Keratinocyte (primary cell): ENCODE measurements at regions not wholly inside any gene's neighbourhood (a gene's known extent, or its start where the extent isn't known, plus 50 kb on each side); places are given as distances from the start of the nearest gene placed in this dataset.

ENCODE experiments used
- DNase-seq: peaks from one replicate; pipeline ENCODE4 v3.0.0-alpha.2; 2011; ENCODE audit warnings: low read depth, missing footprints, low spot score
- FAIRE-seq: peaks from 2 replicates; lab custom pipeline; 2011; peaks lifted over from hg19 to GRCh38; lab: Jason Lieb, UNC
- H2AFZ ChIP-seq: 2 replicates; pipeline ENCODE4 v1.6.0; 2012; ENCODE audit warnings: low read length, control low read depth, inconsistent platforms; ENCODE audit not compliant: control insufficient read depth
- H3K27ac ChIP-seq: 2 replicates; pipeline ENCODE4 v1.5.1; 2011; ENCODE audit warnings: low read length; ENCODE audit not compliant: control insufficient read depth, insufficient read depth
- H3K27me3 ChIP-seq: 3 replicates; pipeline ENCODE4 v1.6.0; 2011; ENCODE audit warnings: low read length; ENCODE audit not compliant: control insufficient read depth, insufficient read depth; ENCODE audit errors: extremely low read depth
- H3K36me3 ChIP-seq, 2 experiments: 2 replicates in 1 of 2; 3 replicates in 1 of 2; pipeline ENCODE4 v1.5.1; 2011; ENCODE audit warnings: low read length in 2 of 2, mild to moderate bottlenecking in 1 of 2; ENCODE audit not compliant: control insufficient read depth in 2 of 2, insufficient read depth in 2 of 2; ENCODE audit errors: extremely low read depth in 1 of 2
- H3K4me1 ChIP-seq: 3 replicates; pipeline ENCODE4 v1.5.1; 2011; ENCODE audit warnings: low read length; ENCODE audit not compliant: control insufficient read depth, insufficient read depth; ENCODE audit errors: extremely low read depth
- H3K4me2 ChIP-seq: 3 replicates; pipeline ENCODE4 v1.6.0; 2011; ENCODE audit warnings: low read depth, low read length; ENCODE audit not compliant: control insufficient read depth, insufficient read depth; ENCODE audit errors: extremely low read depth
- H3K4me3 ChIP-seq, 3 experiments: fragments of 200-600 bp in 1 of 3; sonication (generic) in 1 of 3; 2 replicates in 2 of 3; 3 replicates in 1 of 3; pipeline ENCODE4 v1.5.1; 2011 to 2016; ENCODE audit warnings: low read length in 3 of 3, mild to moderate bottlenecking in 3 of 3, control low read depth in 2 of 3, inconsistent platforms in 1 of 3, low read depth in 1 of 3, mixed read lengths in 1 of 3, mixed run types in 1 of 3, moderate library complexity in 1 of 3; ENCODE audit not compliant: control insufficient read depth in 2 of 3, insufficient read depth in 2 of 3; ENCODE audit errors: extremely low read depth in 1 of 3
- H3K79me2 ChIP-seq: 2 replicates; pipeline ENCODE4 v1.6.0; 2012; ENCODE audit warnings: low read length; ENCODE audit not compliant: control insufficient read depth, insufficient read depth
- H3K9ac ChIP-seq: 3 replicates; pipeline ENCODE4 v1.6.0; 2011; ENCODE audit warnings: low read length; ENCODE audit not compliant: control insufficient read depth, insufficient read depth; ENCODE audit errors: extremely low read depth
- H3K9me1 ChIP-seq: 3 replicates; pipeline ENCODE4 v1.6.0; 2011; ENCODE audit warnings: low read length; ENCODE audit not compliant: control insufficient read depth, insufficient read depth; ENCODE audit errors: extremely low read depth
- H3K9me3 ChIP-seq: 2 replicates; pipeline ENCODE4 v1.5.1; 2012; ENCODE audit warnings: low read depth, low read length; ENCODE audit not compliant: control insufficient read depth
- H4K20me1 ChIP-seq: 3 replicates; pipeline ENCODE4 v1.6.0; 2011; ENCODE audit warnings: low read length; ENCODE audit not compliant: control insufficient read depth, insufficient read depth; ENCODE audit errors: extremely low read depth
- CTCF ChIP-seq, 3 experiments: IDR thresholded peaks in 1 of 3; conservative IDR thresholded peaks in 1 of 3; optimal IDR thresholded peaks in 1 of 3; 2 replicates in 2 of 3; 3 replicates in 1 of 3; pipeline versions ENCODE3 to v1.5.1; 2011; ENCODE audit warnings: low read length in 3 of 3, mild to moderate bottlenecking in 3 of 3, moderate library complexity in 2 of 3, control low read depth in 1 of 3, inconsistent platforms in 1 of 3; ENCODE audit not compliant: insufficient read depth in 2 of 3; ENCODE audit errors: extremely low read depth in 1 of 3
- EZH2 ChIP-seq: IDR thresholded peaks from one replicate; pipeline ENCODE4 v1.6.1; 2012; ENCODE audit warnings: inconsistent platforms, mild to moderate bottlenecking, low read length, moderate library complexity
- dilution Hi-C: fragments of 300-500 bp; cut with MboI; formaldehyde crosslinking; loops from one replicate; pipeline ENCODE4 v1.7.0; 2020; ENCODE audit warnings: low sequenced_read_pairs; ENCODE audit not compliant: extremely low pct_ligation_motif_present

GRCh38 chr15:31607656-31608055, 281.0 kb downstream of the KLF13 start:
- DNase-seq (no peak), FAIRE-seq (no peak)
- Histone ChIP-seq H3K4me3 (no peak overlapping the region), H3K4me2 (no peak overlapping the region), H3K9me1 (no peaks in the 10 kb centered on the region), H3K9me3 (no peaks in the 10 kb centered on the region), H3K27ac (no peak overlapping the region), H3K9ac (no peak overlapping the region), H3K79me2 (no peaks in the 10 kb centered on the region), H4K20me1 (no peaks in the 10 kb centered on the region), H3K27me3 (no peaks in the 10 kb centered on the region), H2AFZ (no peak overlapping the region), H3K4me1 (peaks cover 21% of the 10 kb centered on the region), H3K36me3 (no peaks in the 10 kb centered on the region)
- TF ChIP-seq EZH2 (no peak), CTCF (optimal IDR thresholded peaks at IDR 0.05 in 1 of 3, IDR thresholded peaks at IDR 0.05 in 1 of 3, conservative IDR thresholded peaks at IDR 0.05 in 1 of 3; ENCODE audit: extremely low read depth in 1 of 3, insufficient read depth in 2 of 3, low read length in 3 of 3) (no peak)
- dilution Hi-C loops, result no loop called here

- no peaks in the 10 kb centered on the region for H3K79me2 ChIP-seq
- FAIRE-seq (peak; percentile 52), DNase-seq (peak; percentile 28)
- peaks cover 21% of the 10 kb centered on the region for H3K4me1 ChIP-seq
- H3K9me3 ChIP-seq, result no peaks in the 10 kb centered on the region
- TF ChIP-seq CTCF (optimal IDR thresholded peaks at IDR 0.05 in 1 of 3, IDR thresholded peaks at IDR 0.05 in 1 of 3, conservative IDR thresholded peaks at IDR 0.05 in 1 of 3; ENCODE audit: extremely low read depth in 1 of 3, insufficient read depth in 2 of 3, low read length in 3 of 3) (no peak), EZH2 (no peak)
- dilution Hi-C loops, result no loop called here
- no peak overlapping the region for H3K4me2 ChIP-seq
- H4K20me1 ChIP-seq, result no peaks in the 10 kb centered on the region
- no peaks in the 10 kb centered on the region for H3K36me3 ChIP-seq
- H3K9me1 ChIP-seq, result no peaks in the 10 kb centered on the region
- H3K9ac ChIP-seq, result no peak overlapping the region
- no peak overlapping the region for H3K27ac ChIP-seq
- peak overlapping the region; percentile 78 for H2AFZ ChIP-seq
- no peaks in the 10 kb centered on the region for H3K27me3 ChIP-seq
- H3K4me3 ChIP-seq, result no peak overlapping the region
These were observed 282.6 kb downstream of the KLF13 start for GRCh38 chr15:31609258-31609681.
